NOMO-1 treated with dmso at 0.1 percent for 144 hours (cell line): ENCODE measurements at regions not wholly inside any gene's neighbourhood (a gene's known extent, or its start where the extent isn't known, plus 50 kb on each side); places are given as distances from the start of the nearest gene placed in this dataset.

Experiments
- DNase-seq: peaks from one replicate; lab custom pipeline; 2025; ENCODE audit not compliant: unreplicated experiment; lab: John Stamatoyannopoulos, UW

- no peak for DNase-seq
Observed at GRCh38 chr20:54879393-54879792, 404.0 kb downstream of the DOK5 start.

GRCh38 chr20:54875307-54875706 lies 399.9 kb downstream of the DOK5 start:
- DNase-seq: no peak

DNA sequence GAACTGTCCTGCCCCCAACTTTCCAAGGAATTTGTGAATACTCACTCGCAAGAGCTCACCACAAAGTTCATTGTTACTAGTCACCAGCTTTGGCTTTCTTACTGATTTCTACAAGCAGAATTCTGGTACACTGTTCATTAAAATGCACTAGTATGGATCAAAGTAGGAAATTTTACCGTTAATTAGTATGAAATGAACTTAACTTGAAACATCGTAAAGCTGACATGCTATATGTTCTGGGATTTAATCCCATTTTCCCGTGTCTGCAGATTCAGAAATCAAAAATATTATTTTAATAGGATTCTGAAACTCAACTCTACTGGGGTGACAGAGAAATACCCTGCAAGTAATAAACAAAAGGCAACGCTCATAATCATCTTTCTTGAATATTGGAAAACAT lies 399.3 kb downstream of the DOK5 start:
- no peak for DNase-seq

DNA sequence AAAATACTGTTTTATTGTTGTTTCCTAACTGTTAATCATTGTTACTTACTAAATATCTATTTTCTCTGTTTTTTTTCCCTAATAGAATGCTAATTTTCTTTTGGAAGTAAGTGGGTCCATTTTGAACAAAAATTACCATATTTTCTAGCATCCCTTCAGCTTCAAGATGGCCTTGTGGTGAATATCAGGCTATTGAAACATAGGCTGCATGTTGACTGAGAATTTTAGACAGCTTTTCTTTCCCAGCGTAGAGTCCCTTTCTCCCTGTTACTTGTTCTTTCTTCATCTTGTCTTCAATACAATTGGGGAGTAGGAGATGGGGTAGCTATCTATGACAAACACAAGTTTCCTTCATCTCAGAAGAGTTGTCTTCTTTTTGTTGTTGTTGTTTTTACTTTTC lies 397.0 kb downstream of the DOK5 start:
- no peak for DNase-seq

DNA sequence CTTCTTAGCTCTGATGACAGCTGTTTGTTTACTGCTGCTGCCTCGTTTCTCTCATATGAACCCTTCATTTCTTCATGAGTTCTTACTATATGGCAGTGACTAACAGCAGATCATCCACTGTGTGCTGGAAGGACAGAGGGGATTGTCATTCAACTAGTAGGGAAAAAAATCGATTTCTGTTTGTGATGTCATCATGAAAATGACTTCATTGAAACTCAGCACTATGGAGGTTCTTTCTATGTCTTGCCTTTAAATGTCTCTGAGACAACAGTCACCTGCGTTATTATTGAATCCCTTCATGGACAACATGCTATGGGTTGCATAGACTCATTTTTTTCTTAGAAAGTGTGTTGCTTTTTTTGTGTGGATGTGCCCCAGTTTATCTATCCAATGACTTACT lies 394.4 kb downstream of the DOK5 start:
- no peak for DNase-seq

DNA sequence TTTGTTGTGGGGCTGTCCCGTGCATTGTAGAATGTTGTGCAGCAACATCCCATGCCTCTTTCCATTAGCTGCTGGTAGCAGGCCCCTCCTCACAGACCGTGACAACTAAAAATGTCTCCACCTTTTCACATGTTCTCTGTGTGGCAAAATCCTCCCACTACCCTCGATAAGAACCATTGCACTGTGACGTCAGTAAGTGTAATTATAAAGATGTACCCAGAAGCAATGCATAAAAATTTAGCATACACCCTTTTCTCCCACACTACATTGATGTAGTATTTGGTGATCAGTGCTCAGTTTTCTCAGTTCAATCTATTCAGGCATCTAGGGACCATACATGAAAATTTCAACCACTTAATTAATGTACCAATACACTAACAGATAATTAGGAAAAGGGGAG lies 389.9 kb downstream of the DOK5 start:
- DNase-seq: no peak

DNA sequence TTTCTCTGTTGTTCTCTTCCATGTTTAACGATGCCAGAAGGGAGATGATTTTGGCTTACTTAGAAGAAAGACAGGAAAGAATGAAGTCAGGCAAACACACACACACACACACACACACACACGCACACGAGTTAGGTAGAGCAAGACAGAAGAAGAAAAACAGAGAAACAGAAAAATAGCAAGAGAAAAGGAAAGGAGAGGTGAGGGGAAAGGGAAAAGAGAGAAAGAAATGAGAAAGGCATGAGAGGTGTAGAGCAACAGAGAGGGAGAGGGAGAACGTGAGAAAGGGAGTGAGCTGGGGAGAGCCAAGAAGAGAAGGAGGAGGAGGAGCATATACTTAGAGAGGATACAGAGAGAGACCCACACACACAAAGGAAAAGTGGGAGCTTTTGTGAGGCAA lies 385.3 kb downstream of the DOK5 start:
- DNase-seq: no peak

- DNase-seq: no peak
Observed at GRCh38 chr20:54856202-54856601, 380.8 kb downstream of the DOK5 start.

GRCh38 chr20:54849741-54850140 lies 374.3 kb downstream of the DOK5 start:
- DNase-seq: no peak

DNA sequence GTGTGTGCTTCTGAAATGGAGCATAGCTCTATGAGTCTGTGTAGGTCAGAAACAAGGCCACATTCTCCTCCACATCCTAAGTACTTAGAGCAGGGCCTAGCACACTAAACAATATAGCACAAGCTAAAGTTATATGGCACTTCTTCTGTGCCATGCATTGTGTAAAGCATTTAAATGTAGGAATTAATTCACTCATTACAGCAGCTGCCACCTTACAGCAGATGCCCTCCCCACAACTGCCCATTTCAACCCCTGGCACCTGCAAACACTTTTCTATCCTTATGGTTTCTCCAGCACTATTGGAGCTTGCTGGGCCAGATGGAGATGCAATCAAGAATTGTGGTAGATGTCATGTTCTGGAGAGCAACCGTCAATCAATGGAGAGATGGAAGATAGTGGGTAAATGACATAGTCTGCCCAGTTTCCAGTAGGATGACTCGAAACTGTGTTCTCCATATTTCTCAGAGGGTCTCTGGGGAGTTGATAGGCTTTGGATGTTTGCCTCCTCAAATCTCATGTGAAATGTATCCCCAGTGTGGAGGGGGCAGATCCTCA lies 373.7 kb downstream of the DOK5 start:
- DNase-seq: no peak

GRCh38 chr20:54848262-54848661 lies 372.9 kb downstream of the DOK5 start:
- DNase-seq: no peak

DNA sequence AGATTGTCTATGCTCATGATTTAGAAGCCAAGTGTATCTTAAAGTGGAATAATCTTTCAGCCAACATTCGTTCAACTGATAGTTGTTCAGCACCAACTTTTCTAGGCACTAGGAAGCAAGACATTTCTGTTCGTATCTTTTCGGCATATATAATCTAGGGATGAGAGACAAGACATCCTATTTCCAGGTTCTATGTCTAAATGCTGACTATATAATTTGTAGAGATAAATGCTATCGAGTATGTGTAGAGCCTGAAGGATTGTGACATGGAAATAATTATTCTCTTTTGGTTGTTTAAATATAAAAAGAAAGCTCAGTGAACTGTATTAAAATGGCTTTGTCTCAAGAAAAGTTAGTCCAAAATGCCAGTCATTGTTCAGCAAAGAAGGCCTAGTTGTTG lies 371.6 kb downstream of the DOK5 start:
- DNase-seq: no peak

GRCh38 chr20:54844346-54844745 lies 369.0 kb downstream of the DOK5 start:
- DNase-seq: no peak

DNA sequence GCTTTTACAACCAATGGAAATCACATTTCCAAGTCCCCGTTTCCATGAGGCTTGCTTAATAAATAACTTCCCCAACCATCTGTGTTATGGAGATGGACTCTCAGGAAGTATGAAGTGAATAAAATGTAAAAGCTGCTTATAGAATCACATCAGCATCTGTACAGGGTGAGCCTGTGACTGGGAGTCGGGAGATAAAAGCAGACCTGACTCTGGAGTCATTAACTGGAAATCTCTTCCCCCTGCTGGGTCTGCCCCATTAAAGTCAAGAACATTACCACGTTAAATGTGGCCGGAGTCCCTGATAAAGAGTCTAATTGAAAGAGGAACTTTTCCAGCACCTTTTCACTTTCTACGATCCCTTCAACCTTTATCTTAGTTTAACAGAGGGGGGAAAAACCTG lies 368.5 kb downstream of the DOK5 start:
- no peak for DNase-seq

DNA sequence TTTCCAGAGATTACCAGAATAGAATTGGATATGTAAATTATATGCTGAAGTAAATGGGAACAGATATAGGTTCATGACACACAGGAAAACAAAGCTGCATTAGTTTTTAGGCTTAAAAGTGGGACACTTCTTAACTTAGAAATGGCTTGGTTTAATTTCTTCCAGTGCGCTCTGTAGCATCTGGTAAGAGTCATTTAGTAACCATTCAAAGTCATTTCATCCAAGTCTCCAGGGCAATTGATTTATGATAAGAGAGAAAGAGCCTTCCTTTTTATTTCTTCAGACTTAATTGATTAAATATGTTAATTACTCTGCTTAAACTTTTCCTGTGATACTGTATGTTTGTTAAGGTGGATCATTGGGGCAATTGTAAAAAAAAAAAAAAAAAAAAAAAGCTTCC lies 368.0 kb downstream of the DOK5 start:
- no peak for DNase-seq

DNA sequence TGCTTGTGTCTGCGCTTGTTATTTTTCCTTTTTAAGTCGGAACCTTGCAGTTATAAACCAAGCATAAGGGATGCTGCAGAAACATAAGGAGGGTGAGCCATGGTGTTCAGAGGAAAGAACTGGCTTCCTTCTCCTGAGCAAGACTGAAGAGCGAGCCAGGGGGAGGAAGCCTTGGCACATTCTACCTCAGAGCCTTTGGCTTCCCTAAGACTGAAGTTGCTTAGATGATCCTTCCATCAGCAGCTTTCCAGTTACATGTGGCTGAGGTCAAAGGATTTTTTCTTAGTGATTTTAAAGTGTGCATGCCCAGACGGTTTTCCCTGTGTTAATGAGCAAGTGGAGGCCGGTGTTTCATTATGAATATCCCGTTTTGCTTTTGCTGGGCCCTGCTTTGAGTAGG lies 363.8 kb downstream of the DOK5 start:
- no peak for DNase-seq

- DNase-seq: no peak
Observed at GRCh38 chr20:54837226-54837625, 361.8 kb downstream of the DOK5 start.

- no peak for DNase-seq
Observed at GRCh38 chr20:54822386-54822785, 347.0 kb downstream of the DOK5 start.

DNA sequence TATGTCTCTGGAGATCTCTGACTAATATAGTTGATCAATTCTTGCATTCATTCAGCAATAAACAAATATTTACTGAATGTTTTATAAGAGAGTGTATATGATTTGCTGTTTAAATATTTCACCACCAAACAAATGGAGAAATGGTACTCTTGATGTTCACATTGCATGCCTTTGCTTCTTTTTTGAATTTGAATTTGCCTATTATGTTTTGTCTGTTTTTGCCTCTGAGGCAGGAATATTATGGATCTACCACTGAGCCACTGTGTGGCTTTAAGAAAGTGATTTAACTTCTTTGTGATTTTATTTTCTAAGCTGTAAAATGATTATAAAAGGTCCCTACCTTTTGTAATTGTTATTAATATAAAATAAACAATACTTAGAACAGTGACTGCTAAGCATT lies 345.0 kb downstream of the DOK5 start:
- DNase-seq: no peak

GRCh38 chr20:54806462-54806861 lies 331.1 kb downstream of the DOK5 start:
- DNase-seq: no peak

GRCh38 chr20:54794874-54795273 lies 319.5 kb downstream of the DOK5 start:
- no peak for DNase-seq

GRCh38 chr20:54794110-54794509 lies 318.7 kb downstream of the DOK5 start:
- no peak for DNase-seq

- no peak for DNase-seq
Observed at GRCh38 chr20:54793291-54793992, 318.0 kb downstream of the DOK5 start.
